ENCODE measurements at regions not wholly inside any gene's neighbourhood (a gene's known extent, or its start where the extent isn't known, plus 50 kb on each side); places are given as distances from the start of the nearest gene placed in this dataset.
"Not testable (repeated sequence)": the region's sequence is repeated elsewhere in the genome, so short reads cannot be mapped to it uniquely, and the experiment has no call there.

GRCh38 chr3:22010997-22011396 is 260.0 kb upstream of the ZNF385D start:
- H4K20me1 ChIP-seq, result no peaks in the 10 kb centered on the region
- no peaks in the 10 kb centered on the region for H3K27me3 ChIP-seq
- no peaks in the 10 kb centered on the region for H3K36me3 ChIP-seq
- H3K4me2 ChIP-seq, result no peak overlapping the region
- H3K4me1 ChIP-seq, result no peaks in the 10 kb centered on the region
- H3K9ac ChIP-seq, result no peak overlapping the region
- H3K4me3 ChIP-seq, result no peak overlapping the region
- H3K27ac ChIP-seq, result no peak overlapping the region
- no peaks in the 10 kb centered on the region for H3K9me3 ChIP-seq (replicated peaks in 1 of 11)
- no peak for TF ChIP-seq Cebpa-rat (IDR thresholded peaks at IDR 0.05)

GRCh38 chr3:22012471-22012870 is 261.5 kb upstream of the ZNF385D start:
- no peak for TF ChIP-seq Cebpa-rat (IDR thresholded peaks at IDR 0.05)
- Histone ChIP-seq H3K4me1 (no peaks in the 10 kb centered on the region), H3K4me2 (no peak overlapping the region), H3K9ac (no peak overlapping the region), H3K36me3 (no peaks in the 10 kb centered on the region), H3K27me3 (no peaks in the 10 kb centered on the region), H3K27ac (no peak overlapping the region), H3K4me3 (no peak overlapping the region), H4K20me1 (no peaks in the 10 kb centered on the region), H3K9me3 (replicated peaks in 1 of 11) (no peaks in the 10 kb centered on the region)

GRCh38 chr3:22013641-22014040 is 262.6 kb upstream of the ZNF385D start:
- no peaks in the 10 kb centered on the region for H3K4me1 ChIP-seq
- TF ChIP-seq Cebpa-rat (IDR thresholded peaks at IDR 0.05), result no peak
- H3K4me2 ChIP-seq, result no peak overlapping the region
- H3K36me3 ChIP-seq, result no peaks in the 10 kb centered on the region
- H3K27me3 ChIP-seq, result no peaks in the 10 kb centered on the region
- H3K4me3 ChIP-seq, result no peak overlapping the region
- H4K20me1 ChIP-seq, result no peaks in the 10 kb centered on the region
- no peak overlapping the region for H3K9ac ChIP-seq
- no peaks in the 10 kb centered on the region for H3K9me3 ChIP-seq (replicated peaks in 1 of 11)
- no peak overlapping the region for H3K27ac ChIP-seq

GRCh38 chr3:22016197-22016596 is 265.2 kb upstream of the ZNF385D start:
- TF ChIP-seq Cebpa-rat (IDR thresholded peaks at IDR 0.05), result no peak
- Histone ChIP-seq H3K36me3 (no peaks in the 10 kb centered on the region), H3K4me2 (no peak overlapping the region), H3K4me3 (no peak overlapping the region), H3K9ac (no peak overlapping the region), H3K27ac (no peak overlapping the region), H3K4me1 (no peaks in the 10 kb centered on the region), H3K9me3 (replicated peaks in 1 of 11) (no peaks in the 10 kb centered on the region), H4K20me1 (no peaks in the 10 kb centered on the region), H3K27me3 (no peaks in the 10 kb centered on the region)

- not testable (repeated sequence) for H4K20me1 ChIP-seq; H3K4me2 ChIP-seq; H3K9ac ChIP-seq; H3K36me3 ChIP-seq; H3K4me1 ChIP-seq; H3K27ac ChIP-seq; H3K9me3 ChIP-seq (replicated peaks in 1 of 11); H3K27me3 ChIP-seq; H3K4me3 ChIP-seq
Observed at GRCh38 chr3:22024638-22025037, 273.6 kb upstream of the ZNF385D start.

GRCh38 chr3:22029480-22029879 is 278.5 kb upstream of the ZNF385D start:
- no peak for TF ChIP-seq Cebpa-rat (IDR thresholded peaks at IDR 0.05)
- Histone ChIP-seq H3K4me1 (no peaks in the 10 kb centered on the region), H3K27ac (no peak overlapping the region), H3K4me2 (no peak overlapping the region), H3K4me3 (no peak overlapping the region), H4K20me1 (no peaks in the 10 kb centered on the region), H3K9ac (no peak overlapping the region), H3K9me3 (replicated peaks in 1 of 11) (no peaks in the 10 kb centered on the region), H3K36me3 (no peaks in the 10 kb centered on the region), H3K27me3 (no peaks in the 10 kb centered on the region)

- Histone ChIP-seq H4K20me1 (no peaks in the 10 kb centered on the region), H3K27ac (no peak overlapping the region), H3K4me1 (no peaks in the 10 kb centered on the region), H3K27me3 (no peaks in the 10 kb centered on the region), H3K36me3 (no peaks in the 10 kb centered on the region), H3K4me3 (no peak overlapping the region), H3K9me3 (replicated peaks in 1 of 11) (no peaks in the 10 kb centered on the region), H3K4me2 (no peak overlapping the region), H3K9ac (no peak overlapping the region)
- TF ChIP-seq Cebpa-rat (IDR thresholded peaks at IDR 0.05), result no peak
Observed at GRCh38 chr3:22039161-22039560, 288.2 kb upstream of the ZNF385D start.

GRCh38 chr3:22040150-22040549 is 289.1 kb upstream of the ZNF385D start:
- no peak overlapping the region for H3K27ac ChIP-seq
- no peaks in the 10 kb centered on the region for H3K4me1 ChIP-seq
- H4K20me1 ChIP-seq, result no peaks in the 10 kb centered on the region
- no peaks in the 10 kb centered on the region for H3K27me3 ChIP-seq
- no peaks in the 10 kb centered on the region for H3K9me3 ChIP-seq (replicated peaks in 1 of 11)
- H3K36me3 ChIP-seq, result no peaks in the 10 kb centered on the region
- no peak for TF ChIP-seq Cebpa-rat (IDR thresholded peaks at IDR 0.05)
- no peak overlapping the region for H3K4me2 ChIP-seq
- H3K4me3 ChIP-seq, result no peak overlapping the region
- no peak overlapping the region for H3K9ac ChIP-seq

GRCh38 chr3:22045882-22046281 is 294.9 kb upstream of the ZNF385D start:
- Histone ChIP-seq H3K4me3 (no peak overlapping the region), H4K20me1 (no peaks in the 10 kb centered on the region), H3K27me3 (no peaks in the 10 kb centered on the region), H3K4me1 (no peaks in the 10 kb centered on the region), H3K4me2 (no peak overlapping the region), H3K9ac (no peak overlapping the region), H3K27ac (no peak overlapping the region), H3K36me3 (no peaks in the 10 kb centered on the region), H3K9me3 (replicated peaks in 1 of 11) (no peaks in the 10 kb centered on the region)
- TF ChIP-seq Cebpa-rat (IDR thresholded peaks at IDR 0.05), result no peak

GRCh38 chr3:22063500-22063899 is 312.5 kb upstream of the ZNF385D start:
- Histone ChIP-seq H3K27me3 (no peaks in the 10 kb centered on the region), H4K20me1 (no peaks in the 10 kb centered on the region), H3K4me3 (no peak overlapping the region), H3K4me2 (no peak overlapping the region), H3K9ac (no peak overlapping the region), H3K9me3 (replicated peaks in 1 of 11) (no peaks in the 10 kb centered on the region), H3K36me3 (no peaks in the 10 kb centered on the region), H3K4me1 (no peaks in the 10 kb centered on the region), H3K27ac (no peak overlapping the region)
- no peak for TF ChIP-seq Cebpa-rat (IDR thresholded peaks at IDR 0.05)

- Histone ChIP-seq H3K27me3 (no peaks in the 10 kb centered on the region), H3K9me3 (replicated peaks in 1 of 11) (no peaks in the 10 kb centered on the region), H3K36me3 (no peaks in the 10 kb centered on the region), H3K27ac (no peak overlapping the region), H3K4me3 (no peak overlapping the region), H3K9ac (no peak overlapping the region), H3K4me1 (no peaks in the 10 kb centered on the region), H3K4me2 (no peak overlapping the region), H4K20me1 (no peaks in the 10 kb centered on the region)
- TF ChIP-seq Cebpa-rat (IDR thresholded peaks at IDR 0.05), result no peak
Observed at GRCh38 chr3:22068619-22069018, 317.6 kb upstream of the ZNF385D start.
